GM23248 (cell line): ENCODE measurements at regions not wholly inside any gene's neighbourhood (a gene's known extent, or its start where the extent isn't known, plus 50 kb on each side); places are given as distances from the start of the nearest gene placed in this dataset.

Experiments used
- EZH2 ChIP-seq: fragments of 200-600 bp; sonication (generic); IDR thresholded peaks from 2 replicates; pipeline ENCODE4 v1.6.1; 2018; ENCODE audit warnings: antibody characterized with exemption, mild to moderate bottlenecking; ENCODE audit not compliant: insufficient read depth, poor library complexity, severe bottlenecking
- EZH2phosphoT487 ChIP-seq: fragments of 200-600 bp; sonication (generic); IDR thresholded peaks from 2 replicates; pipeline ENCODE4 v1.6.1; 2018; ENCODE audit warnings: antibody characterized with exemption, moderate library complexity, mild to moderate bottlenecking, low read depth; ENCODE audit not compliant: insufficient read depth

DNA sequence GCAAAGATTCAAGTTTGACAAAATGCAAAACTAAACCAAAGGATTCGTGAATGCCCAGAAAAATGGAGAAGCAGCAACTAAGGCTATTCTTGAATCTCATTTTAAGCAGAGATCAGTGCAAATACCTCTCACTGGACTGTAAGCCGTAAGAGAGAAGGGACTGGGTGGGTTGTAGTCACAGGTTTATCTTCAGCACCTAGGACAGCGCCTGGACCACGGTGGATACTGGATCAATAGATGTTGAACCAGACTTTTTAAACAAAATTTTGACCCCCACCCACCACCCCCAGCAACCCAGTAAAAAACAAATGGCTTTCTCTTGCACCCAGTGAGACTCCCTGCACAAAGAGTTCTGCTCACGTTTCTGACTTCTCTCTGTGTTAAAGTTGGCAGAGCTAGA is 347.1 kb downstream of the AJAP1 start:
- TF ChIP-seq EZH2 (no peak), EZH2phosphoT487 (no peak)
